Activated CD8-positive, alpha-beta memory T cell treated with anti-CD3 and anti-CD28 coated beads, Interleukin-2, amount 50 U/mL, for 1 hour (primary cell): ENCODE measurements at regions not wholly inside any gene's neighbourhood (a gene's known extent, or its start where the extent isn't known, plus 50 kb on each side); places are given as distances from the start of the nearest gene placed in this dataset.
"Not testable (repeated sequence)": the region's sequence is repeated elsewhere in the genome, so short reads cannot be mapped to it uniquely, and the experiment has no call there.

Source experiments
- DNase-seq: peaks from one replicate; pipeline ENCODE4 v3.0.0-alpha.2; 2020; ENCODE audit errors: extremely low read depth

DNA sequence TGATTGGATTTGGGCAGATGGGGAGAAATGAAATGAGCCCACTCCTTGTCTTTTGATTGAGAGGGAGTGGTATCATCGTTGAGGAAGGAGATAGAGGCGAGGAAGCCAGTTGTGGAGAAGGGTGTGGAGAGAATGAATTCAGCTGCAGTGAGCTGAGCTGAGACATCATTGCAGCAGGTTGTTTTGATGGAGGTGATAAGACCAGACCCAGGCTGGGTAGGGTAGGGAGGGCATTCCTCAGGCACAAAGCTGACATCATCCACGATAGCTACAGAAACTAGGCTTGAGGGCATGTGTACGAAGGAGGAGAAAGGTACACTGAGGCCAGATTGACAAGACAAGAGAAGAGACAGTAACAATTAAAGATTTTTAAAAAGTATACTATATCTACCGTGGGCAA is 1500.9 kb upstream of the SLC10A2 start:
- no peak for DNase-seq

DNA sequence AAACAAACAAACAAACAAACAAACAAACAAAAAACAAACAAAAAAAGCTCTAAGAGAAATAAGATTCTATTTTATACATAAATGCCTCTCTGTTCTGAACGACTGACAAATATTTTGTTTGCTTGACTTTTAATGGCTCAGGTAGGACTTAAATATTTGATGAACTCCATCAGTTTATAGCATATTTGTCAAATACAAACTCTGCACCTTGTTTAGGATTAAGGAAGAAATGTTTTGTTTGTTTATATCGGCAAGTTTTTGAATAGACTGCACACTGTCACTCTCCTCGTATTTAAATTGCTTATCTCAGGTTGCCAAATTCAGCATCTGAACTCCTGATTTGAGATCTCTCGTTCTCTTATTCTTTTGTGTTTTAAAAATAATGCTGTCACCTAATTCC is 1499.7 kb upstream of the SLC10A2 start:
- DNase-seq: no peak

DNA sequence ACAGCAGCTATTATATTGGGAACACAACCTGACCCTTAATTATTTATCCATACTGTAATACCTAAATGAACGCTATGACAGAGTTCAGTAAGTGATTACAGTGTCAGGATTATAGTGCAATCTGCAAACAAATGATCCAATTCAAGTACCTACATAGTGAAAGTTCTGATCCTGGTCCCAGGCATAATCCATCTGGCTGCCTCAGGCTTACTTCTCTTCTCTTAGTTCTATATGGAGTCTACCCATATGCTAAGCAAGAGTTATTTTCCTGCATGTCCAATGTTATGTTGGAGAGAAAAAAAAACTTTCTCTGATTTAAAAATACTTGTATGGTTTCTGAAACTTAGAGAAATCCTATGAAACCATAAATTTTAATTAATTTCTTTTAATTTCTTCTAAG is 1487.7 kb upstream of the SLC10A2 start:
- DNase-seq: no peak

DNA sequence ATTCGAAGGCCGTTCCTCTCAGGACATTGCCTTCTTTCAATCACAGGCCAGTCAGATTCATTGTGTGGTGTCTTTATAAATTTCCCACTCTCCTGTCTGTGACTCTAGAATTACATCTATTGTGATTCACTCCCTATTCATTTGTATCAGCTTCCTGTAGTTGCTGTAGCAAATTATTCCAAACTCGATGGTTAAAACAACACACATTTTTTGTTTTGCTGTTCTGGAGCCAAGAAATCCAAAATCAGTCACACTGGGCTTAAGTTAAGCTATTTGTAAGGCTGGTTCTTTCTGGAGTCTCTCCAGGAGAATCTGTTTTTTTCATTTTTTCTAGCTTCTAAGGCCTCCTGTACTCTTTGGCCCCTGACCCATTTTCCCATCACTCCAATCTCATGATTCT is 1487.0 kb upstream of the SLC10A2 start:
- no peak for DNase-seq

DNA sequence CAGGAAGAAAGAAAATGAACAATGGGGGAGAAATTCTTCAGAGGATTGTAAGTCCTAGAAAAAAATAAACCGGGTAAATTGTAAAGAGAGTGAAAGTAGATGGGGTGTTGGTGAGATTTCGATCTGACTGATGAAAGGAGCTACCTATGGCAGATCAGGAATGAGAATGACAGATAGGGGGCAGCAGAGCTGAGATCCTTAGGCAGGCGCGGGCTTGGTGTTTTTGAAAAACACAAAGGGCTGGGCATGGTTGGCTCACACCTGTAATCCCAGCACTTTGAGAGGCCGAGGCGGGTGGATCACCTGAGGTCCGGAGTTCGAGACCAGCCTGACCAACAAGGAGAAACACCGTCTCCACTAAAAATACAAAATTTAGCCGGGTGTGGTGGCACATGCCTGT is 1468.6 kb upstream of the SLC10A2 start:
- no peak for DNase-seq

DNA sequence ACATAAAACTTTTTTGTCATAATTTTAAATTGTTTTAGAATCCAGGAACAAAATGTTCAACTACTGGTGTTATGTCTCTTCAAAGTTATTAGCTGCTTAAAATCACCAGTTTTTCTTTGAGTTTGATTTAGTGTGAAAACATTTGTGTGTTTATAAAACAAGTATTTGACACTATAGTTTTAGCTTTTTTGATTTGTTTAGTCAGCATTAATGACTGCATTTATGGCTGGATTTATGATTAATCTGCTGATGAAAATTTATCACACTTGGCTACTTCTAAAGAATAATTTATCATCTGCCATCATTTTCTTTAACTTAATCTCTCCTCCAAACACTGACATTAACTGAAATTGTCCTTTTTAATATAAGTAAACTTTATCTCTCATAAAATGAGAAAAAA is 1465.9 kb upstream of the SLC10A2 start:
- DNase-seq: no peak

DNA sequence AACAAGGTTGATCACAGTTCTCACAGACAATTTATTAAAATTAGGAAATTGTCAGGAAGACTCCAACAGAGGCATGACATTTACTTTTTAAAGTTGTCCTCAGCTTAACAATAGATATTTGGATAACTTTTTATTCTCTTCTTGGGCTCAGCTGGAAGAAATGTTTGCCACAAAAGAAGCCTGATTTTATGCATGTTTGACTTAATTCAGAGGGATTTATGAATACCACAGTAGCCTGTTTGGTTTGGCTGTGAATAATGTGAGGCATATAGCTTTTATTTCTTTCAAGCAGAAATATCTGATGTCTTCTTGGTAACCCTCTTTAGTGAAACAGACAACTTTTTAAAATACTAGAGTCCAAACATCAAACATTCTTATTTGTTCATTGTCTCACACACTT is 1464.5 kb upstream of the SLC10A2 start:
- no peak for DNase-seq

DNA sequence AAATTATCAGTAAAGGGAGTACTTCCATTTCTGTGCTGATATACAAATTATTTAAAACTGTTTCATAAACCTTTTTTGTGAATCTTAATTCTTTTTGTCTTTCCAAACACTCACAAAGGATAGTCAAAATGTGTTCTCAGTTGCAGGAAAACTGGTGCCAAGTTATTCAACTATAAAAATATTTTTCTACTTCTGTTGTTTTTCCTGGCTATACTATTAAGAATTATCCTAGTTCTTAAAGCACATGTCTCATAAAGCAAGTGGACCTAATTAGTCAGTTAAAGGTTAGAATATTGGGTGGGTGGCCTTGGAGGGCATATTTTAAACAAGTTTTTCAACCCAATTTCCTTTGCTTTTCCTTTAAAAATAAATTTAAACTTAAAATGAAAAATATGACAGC is 1460.3 kb upstream of the SLC10A2 start:
- no peak for DNase-seq

DNA sequence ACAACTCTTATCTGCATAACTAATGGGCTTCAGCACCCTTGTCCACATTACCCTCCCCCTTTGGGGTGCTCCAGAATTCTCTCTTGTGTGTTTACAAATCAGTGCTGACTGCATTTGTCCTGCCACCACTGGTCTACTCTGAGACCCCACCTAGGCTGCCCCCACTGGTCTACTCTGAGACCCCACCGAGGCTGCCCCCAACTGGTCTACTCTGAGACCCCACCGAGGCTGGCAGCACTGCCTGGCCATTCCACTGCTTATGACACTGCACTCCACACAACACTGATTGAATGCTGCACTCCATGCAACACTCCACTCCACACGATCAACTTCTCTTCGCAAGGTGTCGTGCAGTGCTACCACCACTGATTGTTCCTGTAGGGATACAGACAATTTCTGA is 1459.2 kb upstream of the SLC10A2 start:
- DNase-seq: no peak

DNA sequence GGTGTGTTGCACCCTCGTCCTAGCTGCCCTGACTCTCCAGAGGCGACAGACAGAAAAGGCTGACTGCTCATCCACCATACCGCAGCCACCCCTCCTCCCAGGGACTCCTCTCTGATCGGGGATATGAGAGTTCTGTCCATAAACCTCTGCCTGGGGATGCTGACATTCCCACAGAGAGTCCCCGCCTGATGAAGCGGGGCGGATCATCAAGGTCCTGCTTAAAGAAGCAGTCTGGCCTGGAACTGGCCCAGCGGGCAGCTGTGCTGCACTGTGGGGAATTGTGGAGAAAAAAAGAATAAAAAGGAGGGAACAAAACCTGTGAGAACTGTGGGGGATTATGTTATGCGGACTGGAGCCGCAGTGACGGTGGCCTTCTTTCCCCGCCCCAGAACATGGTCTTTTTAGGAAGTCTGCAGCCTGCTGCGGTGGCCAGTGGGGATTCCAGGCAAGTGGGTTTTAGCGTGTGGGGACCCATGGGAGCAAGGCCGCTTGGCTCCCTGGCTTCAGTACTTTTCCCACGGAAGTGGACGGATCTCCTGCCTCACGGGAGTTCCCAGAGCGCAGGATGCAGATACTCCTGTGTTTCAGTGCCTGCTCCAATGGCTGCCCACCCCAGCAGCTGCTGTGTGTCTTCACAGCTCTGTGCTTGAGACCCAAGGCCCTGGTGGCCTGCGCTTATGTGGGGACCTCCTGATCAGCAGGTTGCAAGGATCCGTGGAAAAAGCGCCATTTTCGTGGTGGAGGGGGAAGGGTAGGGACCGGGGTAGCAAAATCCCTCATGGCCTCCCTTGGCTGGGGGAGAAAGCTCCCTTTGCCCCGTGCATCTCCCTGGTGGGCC is 1456.2 kb upstream of the SLC10A2 start:
- DNase-seq: no peak

DNA sequence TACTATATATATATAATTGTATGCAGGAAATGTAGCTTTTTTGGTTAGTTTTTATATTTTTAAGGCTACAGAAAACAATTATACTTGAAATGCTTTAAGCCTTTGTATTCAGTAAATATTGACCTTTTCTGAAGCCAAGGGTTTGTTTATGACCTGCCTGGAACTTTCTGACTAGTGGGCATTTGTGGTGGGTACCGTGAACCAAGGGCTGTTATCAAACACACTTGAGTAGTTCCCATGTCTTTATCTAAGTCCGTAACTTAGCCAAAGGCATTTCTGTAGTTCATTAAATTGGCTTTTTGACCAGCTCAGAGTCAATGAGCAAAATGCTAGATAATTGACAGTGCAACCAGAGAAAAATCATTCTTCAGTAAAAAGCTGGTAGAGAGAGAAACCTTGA is 1444.2 kb upstream of the SLC10A2 start:
- DNase-seq: no peak

DNA sequence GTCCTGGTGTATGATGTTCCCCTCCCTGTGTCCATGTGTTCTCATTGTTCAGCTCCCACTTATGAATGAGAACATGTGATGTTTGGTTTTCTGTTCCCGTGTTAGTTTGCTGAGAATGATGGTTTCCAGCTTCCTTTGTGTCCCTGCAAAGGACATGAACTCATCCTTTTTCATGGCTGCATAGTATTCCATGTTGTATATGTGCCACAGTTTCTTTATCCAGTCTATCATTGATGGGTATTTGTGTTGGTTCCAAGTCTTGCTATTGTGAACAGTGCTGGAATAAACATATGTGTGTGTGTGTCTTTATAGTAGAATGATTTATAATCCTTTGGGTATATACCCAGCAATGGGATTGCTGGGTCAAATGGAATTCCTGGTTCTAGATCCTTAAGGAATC is 1427.3 kb upstream of the SLC10A2 start:
- DNase-seq: not testable (repeated sequence)

DNA sequence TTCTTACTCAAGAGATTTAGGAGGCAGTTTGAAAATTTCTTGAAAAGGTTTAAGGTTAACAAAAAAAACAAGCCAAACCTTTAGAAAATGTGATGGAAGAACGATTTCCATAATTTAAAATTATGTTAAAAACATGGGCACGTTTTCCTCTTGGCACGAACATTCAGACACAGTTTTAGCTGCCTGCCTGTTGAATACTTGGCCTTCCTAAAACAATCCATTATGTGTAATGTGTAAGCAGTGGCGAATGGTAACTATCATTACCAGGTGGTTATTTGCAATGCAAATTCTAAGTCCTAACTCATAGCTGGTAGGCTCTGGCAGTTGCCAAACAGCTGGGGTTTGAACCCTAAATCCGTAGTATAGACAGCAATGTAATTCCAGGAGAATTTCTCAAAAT is 1425.7 kb upstream of the SLC10A2 start:
- DNase-seq: no peak

DNA sequence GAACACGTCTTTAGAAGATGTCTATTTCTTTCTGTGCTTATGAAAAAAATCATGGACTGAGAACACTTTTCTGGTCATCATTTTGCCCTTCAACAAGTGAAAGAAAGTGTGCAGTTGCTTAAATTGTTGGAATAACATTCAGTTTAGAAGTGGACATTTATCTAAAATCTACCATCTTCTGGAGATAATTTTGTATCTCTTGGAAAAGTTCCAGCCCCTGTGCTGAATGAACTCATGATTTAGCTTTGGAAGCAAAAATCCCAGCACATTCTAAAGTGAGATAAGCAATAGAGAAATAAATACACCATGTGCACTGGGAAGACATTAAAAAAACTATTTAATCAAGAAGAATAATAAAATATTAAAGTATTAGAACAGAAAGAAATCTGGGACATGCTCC is 1420.8 kb upstream of the SLC10A2 start:
- DNase-seq: no peak

DNA sequence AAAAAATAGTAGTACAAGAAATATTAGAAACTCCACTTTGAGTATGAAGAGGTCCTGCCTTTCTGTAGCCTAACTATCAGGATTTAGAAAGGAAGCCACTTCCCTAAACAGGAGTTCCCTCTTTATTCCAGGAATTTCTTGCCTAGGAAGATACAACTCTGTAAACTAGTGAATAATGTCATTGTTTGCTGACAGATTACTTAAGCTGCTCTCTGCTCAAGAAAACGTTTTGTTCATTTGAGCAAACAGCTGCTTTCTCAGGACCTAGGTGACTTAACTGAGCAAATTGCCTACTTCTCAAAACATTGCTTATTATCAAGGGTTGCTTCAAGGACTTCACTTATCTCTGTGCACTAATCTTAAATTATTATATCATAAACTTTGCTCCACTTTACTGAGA is 1419.4 kb upstream of the SLC10A2 start:
- no peak for DNase-seq

DNA sequence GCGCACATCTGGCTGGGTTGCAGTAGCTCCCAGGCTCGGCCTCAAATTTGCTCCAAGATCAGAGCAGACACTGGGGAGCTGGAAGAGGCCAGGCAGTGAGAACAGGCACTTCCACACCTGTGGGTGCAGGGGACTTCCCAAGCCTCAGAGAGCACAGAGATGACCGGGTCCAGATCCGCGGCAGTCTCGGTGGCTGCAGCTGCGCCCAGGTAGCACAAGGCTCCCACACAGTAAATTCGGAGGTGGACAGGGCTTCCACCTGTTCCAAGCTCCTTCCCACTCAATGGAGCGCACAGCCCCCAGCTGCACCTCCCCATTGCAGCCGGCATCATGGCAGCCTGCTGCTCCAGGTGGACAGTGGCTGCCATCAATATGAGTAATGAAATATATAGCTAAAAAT is 1417.4 kb upstream of the SLC10A2 start:
- no peak for DNase-seq

DNA sequence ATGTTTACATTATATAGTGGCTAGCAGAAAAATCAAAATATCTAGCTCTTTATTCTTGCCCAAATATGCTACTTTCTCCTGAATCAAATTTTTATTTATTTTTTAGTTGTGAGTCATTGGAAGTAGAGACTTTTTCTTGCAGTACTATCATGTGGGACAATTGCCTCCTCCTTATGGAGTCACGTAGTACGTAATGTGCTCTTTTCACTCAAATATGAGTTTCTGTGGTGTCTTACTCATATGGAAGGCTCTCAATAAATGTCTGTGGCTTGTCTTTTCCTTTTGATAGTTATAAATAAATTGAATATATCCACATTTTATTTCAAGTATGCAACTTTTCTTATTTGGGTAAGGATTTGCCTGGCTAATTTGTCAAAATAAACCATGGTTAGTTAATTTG is 1411.0 kb upstream of the SLC10A2 start:
- DNase-seq: no peak

DNA sequence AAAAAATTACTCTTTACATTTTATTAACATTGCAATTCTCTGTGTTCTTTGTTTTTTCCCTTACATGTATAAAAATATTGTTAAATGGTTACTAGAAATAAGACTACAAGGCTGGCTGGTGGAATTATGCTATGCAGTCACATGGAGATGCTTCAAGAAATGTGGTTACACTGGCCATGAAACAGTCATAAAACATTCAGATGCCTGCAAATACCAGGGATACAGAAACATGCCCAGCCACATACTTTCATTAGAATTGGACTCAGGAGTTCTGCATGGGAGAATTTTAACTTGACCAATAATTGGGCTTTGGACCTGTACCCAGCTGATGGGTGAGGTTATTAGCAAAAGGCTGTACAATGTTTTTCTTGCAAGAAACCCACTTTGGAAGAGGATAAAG is 1407.7 kb upstream of the SLC10A2 start:
- DNase-seq: no peak

DNA sequence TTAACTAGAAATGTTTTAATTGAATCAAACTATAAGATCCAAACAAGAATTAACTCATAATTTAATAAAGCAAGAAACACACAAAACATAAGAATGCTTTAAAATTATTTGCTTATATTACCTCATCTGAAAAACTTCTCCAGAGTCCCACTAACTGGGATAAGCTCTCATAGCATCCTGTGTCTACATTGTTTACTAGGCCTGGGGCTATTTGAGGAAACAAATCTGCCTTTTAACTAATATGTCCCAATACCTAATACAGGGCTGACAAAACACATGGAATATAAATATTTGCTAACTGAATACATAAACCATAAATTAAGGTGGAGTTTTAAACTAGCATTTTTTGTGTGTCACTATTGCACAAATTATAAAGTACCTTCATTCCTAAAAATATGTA is 1399.8 kb upstream of the SLC10A2 start:
- DNase-seq: no peak

DNA sequence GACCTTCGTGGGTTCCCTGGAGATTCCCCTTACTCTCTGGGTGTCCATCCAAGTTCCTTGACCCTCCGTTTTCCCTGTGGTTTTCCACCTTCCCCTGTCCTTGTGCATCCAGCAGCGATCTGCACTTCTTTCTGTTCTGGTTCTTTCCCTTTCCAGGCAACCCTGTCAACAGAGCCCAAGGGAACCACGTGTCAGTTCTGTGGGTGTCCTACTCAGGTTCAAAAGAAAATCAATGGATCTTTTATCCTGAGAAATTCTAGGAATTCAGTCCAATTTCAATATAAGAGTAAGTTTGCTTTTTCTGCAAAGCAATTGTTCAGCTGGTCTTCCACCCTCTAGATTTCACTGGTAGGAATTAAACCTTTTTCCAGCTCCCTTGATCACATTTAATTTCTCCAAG is 1394.8 kb upstream of the SLC10A2 start:
- no peak for DNase-seq

DNA sequence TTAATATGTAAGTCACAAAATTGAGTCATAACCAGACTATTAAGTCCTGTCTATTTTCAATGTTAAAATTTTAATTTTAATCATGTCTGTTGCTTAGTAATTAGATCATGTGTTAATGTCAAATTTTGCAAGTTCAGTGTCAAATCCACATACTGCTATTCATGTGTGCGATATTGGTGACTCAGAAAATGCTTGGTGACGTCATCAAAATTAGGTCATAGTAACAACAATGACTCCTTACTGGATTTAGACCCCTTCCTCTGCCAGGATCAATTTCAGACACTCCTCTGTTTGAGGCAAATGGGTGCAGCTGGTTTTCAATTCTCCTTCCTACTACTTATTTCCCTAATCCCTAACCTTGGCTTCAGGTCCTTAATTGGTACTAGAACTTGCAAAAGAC is 1394.3 kb upstream of the SLC10A2 start:
- DNase-seq: no peak

DNA sequence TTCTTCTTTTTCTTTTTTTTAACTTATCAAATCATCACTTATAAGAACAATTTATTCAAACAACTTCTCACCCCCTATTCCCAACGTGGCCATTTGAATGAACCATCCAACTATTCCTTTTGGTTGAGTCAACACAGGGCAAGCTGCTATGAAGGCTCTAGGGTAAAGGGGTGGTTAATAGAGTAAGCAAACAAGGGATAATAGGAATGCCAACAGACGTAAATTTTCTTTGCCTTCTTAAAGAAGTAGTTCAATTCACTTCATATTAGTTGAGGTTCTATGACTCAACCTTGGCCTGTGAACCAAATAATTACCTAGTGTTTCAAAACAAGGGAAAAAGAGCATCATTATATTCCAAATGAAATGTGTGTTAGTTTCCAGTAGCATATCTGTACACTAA is 1383.8 kb upstream of the SLC10A2 start:
- no peak for DNase-seq

DNA sequence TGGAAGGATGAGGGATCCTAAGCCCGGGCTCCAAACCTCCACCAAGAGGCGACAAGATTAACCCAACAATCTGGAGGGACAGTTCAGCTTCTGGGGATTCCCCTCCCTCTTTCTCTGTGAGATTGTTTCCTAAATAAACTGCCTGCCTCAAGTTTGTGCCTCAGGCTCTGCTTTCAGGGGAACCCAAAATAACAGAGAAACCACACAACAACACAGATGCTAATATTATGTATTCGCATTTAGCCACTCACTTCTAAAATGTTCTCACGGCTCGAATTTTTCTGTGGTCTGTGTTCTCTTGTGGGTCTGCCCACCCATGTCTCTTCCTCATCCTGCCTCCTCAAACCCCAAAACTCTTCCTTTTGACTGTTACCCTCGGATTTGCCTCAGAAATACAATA is 1381.1 kb upstream of the SLC10A2 start:
- DNase-seq: no peak

DNA sequence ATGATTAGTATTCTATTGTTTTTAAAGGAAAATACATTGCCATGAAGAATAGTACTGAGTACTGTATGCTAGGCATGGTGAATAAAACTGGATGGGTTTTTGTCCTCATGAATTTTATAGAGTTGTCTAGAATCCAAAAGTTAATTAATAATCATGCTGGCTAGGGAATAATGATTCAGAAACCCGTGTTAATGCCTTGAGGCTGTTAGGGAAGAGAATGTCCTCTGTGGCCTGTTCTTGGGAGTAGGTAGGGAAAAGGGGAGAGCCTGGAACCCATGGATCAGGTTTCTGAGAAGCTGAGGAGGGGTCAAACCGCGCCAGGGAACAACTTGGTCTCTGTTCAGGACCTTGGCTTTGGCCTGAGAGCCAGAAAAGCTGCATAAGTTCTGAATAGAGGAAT is 1376.3 kb upstream of the SLC10A2 start:
- no peak for DNase-seq
